GM18873 (cell line): ENCODE measurements at regions not wholly inside any gene's neighbourhood (a gene's known extent, or its start where the extent isn't known, plus 50 kb on each side); places are given as distances from the start of the nearest gene placed in this dataset.

Experiments
- ATAC-seq: cut with Tn5 transposase; IDR thresholded peaks from one replicate; pipeline ENCODE4 v1.9.1; 2021; ENCODE audit warnings: mild to moderate bottlenecking, moderate library complexity, moderate number of reproducible peaks; ENCODE audit not compliant: unreplicated experiment, low FRiP score

- ATAC-seq = no peak
These were observed 391.0 kb downstream of the OMA1 start for GRCh38 chr1:58155418-58156123.

GRCh38 chr1:58154256-58154655 is 392.3 kb downstream of the OMA1 start:
- no peak for ATAC-seq

- no peak for ATAC-seq
These were observed 393.8 kb downstream of the OMA1 start for GRCh38 chr1:58152697-58153096.

- ATAC-seq = no peak
These were observed 397.2 kb downstream of the OMA1 start for GRCh38 chr1:58149271-58149812.

GRCh38 chr1:58144698-58145270 is 401.7 kb downstream of the OMA1 start:
- no peak for ATAC-seq

GRCh38 chr1:58143972-58144697 is 402.4 kb downstream of the OMA1 start:
- no peak for ATAC-seq

GRCh38 chr1:58136387-58136786 is 410.1 kb downstream of the OMA1 start:
- no peak for ATAC-seq

GRCh38 chr1:58135821-58136321 is 410.7 kb downstream of the OMA1 start:
- ATAC-seq = no peak

- ATAC-seq = no peak
These were observed 413.0 kb downstream of the OMA1 start for GRCh38 chr1:58133562-58133961.

- ATAC-seq = no peak
These were observed 423.5 kb downstream of the OMA1 start for GRCh38 chr1:58123051-58123450.

GRCh38 chr1:58119971-58120370 is 426.6 kb downstream of the OMA1 start:
- ATAC-seq = no peak

- no peak for ATAC-seq
These were observed 430.2 kb downstream of the OMA1 start for GRCh38 chr1:58116284-58116683.

GRCh38 chr1:58109646-58110200 is 436.8 kb downstream of the OMA1 start:
- ATAC-seq = no peak

- no peak for ATAC-seq
These were observed 437.7 kb downstream of the OMA1 start for GRCh38 chr1:58108783-58109182.

- ATAC-seq = no peak
These were observed 438.6 kb downstream of the OMA1 start for GRCh38 chr1:58107943-58108342.

GRCh38 chr1:58104960-58105359 is 441.6 kb downstream of the OMA1 start:
- no peak for ATAC-seq

GRCh38 chr1:58096714-58097113 is 449.8 kb downstream of the OMA1 start:
- ATAC-seq = no peak

GRCh38 chr1:58095183-58095582 is 451.3 kb downstream of the OMA1 start:
- no peak for ATAC-seq

GRCh38 chr1:58094221-58094620 is 452.3 kb downstream of the OMA1 start:
- ATAC-seq = no peak

GRCh38 chr1:58090640-58091039 is 455.9 kb downstream of the OMA1 start:
- no peak for ATAC-seq
